Left ventricle myocardium superior (tissue), 1 donor: ENCODE measurements at regions not wholly inside any gene's neighbourhood (a gene's known extent, or its start where the extent isn't known, plus 50 kb on each side); places are given as distances from the start of the nearest gene placed in this dataset.
A peak's percentile ranks its signal among the peaks of the same experiment; 100 is the strongest.

Source experiments
- ATAC-seq: fragments of 200-7000 bp; cut with Tn5 transposase; one replicate; pipeline ENCODE4 v1.9.1; 2020; ENCODE audit warnings: mild to moderate bottlenecking, moderate library complexity
- DNase-seq: peaks from one replicate; pipeline ENCODE4 v3.0.0-alpha.2; 2020
- intact Hi-C: fragments of 100-400 bp; cut with micrococcal nuclease; formaldehyde crosslinking; loops from one replicate; pipeline ENCODE4 v1.11.0; 2022
- donor health status: DM: no; HTN: yes; CAD: no; lungs with severe emphysema.

DNA sequence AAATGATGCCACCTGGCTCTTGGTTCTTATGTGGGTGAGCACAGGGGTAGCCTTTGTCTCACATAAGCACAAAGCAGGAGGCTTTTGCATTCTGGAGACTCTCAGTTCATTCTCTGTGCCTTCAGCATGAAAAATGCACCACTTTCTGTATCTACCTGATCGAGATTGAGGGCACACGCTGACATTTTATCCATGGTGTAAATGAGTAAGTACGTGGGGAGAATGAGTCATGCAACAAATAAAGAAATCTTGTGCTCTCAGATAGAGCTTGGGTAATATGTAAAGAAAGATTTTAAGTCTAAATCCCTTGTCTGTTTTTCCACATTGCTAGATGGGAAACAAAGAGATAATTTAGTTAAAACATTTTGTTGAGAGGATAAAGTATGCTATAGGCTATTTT is 607.2 kb upstream of the WWC1 start:
- intact Hi-C loops: no loop called here
- ATAC-seq (no peak), DNase-seq (no peak)

DNA sequence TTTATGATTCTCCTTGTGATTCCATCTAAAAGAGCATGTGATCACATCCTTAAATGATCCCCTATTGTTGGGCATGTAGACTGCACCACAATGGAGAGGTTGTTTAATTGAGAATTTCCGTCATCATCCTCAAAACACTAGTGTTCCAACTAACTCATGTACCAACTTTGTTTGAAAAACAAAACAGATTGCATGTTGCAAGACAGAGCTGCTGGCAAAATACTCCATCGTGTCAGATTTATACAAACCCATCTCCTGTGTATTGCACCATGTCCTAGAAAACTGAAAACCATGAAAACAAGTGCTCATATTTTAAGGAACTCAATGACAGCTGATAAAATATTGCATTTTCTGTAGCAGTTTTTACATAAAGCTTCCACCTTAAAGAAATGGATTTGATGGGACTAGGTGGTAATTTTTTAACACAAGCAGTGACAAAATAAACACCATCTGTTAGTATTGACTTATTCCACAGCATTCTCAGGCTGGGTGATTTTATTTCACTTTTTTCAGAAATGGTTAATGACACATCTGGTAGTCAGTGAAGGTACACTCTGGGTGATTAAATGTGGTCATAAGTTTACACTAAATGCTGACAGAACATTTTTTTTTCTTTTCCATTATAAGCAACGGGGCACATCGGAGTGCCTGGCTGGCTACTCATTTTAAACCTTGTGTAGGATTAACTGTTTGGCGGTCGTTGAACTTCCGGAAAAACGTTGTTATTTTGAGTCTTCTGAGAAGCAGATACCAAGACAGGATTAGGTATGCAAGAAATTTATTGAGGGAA is 602.9 kb upstream of the WWC1 start:
- ATAC-seq: no peak
- no peak for DNase-seq
- intact Hi-C loops: no loop called here

DNA sequence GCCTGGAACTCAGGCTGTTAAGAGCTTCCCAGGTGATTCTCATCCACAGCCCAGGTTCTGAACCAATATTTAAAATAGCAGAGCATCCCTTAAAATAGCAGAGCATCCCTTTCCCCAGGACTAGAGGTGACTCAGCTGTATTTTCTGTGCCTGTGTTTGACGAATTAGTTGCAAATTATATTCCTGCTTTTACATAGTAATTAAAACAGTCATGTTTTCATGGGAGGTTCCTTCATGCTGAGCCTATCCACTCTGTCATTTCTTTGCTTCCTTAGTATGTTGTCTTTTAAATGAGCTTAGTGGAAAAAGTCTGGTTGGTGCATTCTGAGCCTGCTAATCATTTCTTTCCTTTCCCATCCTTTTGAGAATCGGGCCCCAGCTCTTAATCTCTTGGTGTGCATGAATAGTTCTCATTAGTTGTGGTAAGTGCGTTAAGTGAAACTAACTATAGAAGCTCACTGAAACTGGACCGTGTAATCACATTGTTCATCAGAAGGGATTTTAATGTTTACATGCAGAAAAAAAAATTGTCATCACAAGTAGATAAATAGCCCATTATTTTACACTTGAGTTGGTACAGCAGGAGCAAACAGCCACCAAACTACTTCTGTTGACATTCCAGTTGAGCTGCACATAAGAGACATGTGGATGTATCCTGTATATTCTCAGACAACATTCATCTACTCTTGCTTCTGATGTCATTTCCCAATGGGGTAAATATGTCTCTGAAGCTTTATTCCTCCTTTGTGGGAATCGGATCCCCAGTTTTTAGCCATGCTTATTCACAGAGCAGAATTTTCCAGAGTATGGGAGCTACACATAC is 596.9 kb upstream of the WWC1 start:
- intact Hi-C loops: no loop called here
- DNase-seq (no peak), ATAC-seq (no peak)

DNA sequence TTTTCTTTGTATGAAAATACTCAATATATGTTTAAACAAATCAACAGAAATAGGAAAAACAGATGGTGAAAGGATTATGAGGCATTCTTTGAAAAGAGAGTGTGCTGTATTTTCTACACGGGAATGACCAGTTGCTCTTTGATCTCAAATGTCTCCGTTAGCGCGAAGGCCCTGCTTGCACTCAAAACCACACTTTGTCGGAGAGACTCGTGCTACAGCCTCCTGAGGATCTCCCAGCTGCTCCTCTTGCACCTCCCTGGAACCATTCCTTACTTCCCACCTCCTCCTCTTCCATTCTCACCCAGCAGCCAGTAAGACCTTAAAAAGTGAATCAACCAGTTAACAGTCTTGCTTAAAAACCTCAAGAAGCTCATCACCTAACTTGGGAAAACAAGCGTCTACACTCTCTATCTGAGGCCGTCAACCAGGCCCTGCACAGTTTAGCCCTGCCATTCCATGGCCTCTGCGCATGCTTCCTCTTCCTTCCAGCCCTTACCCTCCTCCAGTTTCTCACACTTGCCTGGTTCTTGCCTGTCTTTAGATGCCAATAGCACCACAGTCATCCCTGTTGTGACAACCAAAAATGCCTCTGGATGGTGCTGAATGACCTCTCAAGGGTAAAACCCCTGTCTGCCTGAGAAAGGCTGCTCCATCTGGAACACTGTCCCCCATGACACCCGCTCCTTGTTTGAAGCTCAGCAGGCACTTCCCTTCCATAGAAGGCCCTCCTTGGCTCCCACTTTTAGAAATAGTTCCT is 594.7 kb upstream of the WWC1 start:
- ATAC-seq (no peak), DNase-seq (no peak)
- intact Hi-C loops: no loop called here

DNA sequence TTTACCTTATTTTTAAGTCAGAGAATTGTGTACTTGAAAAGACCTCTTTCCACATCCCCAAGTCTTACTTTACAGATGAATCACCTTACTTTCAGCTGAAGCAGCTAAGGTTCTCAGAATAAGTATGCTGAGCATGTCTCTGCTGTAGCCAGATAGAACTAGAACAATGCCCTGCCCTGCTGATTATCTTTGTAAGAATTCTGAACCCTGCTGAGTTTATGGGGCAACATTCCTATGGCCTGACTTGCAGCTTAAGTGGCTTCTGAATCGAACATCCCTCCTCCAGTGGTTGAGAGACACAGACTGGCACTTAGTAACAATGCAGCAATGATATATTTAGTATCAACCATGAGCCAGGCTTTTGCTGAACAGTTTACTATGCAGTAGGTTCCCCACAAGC is 592.0 kb upstream of the WWC1 start:
- intact Hi-C loops: no loop called here
- DNase-seq: no peak
- peak; percentile 96 for ATAC-seq

DNA sequence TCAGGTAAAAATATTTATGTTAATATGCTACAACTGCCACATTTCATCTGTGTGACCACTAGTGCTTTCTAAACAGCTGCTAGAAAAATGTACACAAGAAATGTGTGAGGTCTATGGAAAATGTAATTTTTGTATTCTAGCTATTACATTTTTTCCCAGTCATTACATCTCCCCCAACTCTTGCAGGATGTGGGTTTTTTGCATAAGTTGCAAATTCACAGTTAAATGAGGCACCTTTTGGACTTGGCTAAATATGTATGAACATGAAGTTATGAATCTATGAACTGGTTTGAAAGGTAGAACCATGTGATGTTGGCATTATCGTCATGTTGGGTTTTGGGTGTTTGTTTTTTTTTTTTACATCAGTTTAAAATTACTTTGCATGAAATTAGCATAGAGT is 590.4 kb upstream of the WWC1 start:
- DNase-seq (no peak), ATAC-seq (no peak)
- intact Hi-C loops: no loop called here

DNA sequence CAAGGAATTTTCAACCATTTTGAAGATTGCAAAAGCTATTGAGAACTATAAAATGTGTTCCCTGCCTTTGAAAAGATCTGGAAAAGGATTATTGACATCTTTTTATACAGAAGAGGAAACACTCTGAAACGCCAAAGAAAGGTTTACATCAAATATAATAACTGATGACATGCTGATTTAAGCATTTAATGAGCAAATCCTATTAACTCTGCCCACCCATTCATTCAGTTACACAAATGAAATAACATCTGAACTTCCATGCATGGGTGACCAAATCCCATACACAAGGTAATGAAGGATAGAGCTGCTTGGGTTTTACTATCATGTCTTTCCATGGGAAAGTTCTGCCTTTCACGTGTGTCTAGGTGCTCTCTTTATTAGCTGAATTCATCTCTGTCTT is 589.4 kb upstream of the WWC1 start:
- intact Hi-C loops: no loop called here
- no peak for ATAC-seq
- DNase-seq: no peak

DNA sequence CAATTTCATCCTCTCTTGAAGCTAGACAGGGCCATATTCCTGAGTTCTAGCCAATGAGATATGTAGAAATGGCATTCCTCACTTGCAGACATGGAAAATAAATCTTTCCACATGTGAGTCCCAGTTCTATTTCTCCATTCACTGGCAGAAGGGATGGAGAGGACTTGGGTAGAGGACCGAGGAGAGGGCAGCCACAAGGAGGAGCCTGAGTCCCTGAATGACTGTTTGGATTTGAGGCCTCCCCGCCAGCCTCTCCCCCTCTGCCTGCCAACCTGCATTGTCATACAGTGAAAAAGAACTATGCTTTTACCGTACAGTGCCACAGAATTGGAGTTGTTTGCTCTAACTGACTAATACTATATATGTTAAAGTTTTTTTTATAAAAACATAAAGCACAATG is 583.0 kb upstream of the WWC1 start:
- peak; percentile 30 for DNase-seq
- intact Hi-C loops: no loop called here
- peak; percentile 68 for ATAC-seq

DNA sequence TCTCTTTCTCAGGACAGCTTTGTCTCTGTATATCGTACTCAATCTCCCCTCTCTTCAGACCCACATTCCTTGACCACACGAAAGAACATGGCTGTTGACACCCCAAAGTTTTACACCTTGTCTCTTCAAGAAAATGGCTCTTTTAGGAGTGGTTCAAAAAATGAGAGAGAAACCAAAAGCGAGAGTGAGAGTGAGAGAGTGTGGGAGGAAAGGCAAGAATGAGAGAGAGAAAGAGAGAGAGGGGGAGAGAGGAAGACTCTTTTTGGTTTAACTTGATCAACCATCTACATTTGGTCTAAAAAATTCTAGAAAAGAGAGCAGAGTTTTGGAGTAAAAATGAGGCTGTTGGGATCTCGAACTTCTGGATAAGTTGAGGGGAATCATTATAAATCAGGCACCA is 581.8 kb upstream of the WWC1 start:
- DNase-seq (no peak), ATAC-seq (no peak)
- intact Hi-C loops: no loop called here

DNA sequence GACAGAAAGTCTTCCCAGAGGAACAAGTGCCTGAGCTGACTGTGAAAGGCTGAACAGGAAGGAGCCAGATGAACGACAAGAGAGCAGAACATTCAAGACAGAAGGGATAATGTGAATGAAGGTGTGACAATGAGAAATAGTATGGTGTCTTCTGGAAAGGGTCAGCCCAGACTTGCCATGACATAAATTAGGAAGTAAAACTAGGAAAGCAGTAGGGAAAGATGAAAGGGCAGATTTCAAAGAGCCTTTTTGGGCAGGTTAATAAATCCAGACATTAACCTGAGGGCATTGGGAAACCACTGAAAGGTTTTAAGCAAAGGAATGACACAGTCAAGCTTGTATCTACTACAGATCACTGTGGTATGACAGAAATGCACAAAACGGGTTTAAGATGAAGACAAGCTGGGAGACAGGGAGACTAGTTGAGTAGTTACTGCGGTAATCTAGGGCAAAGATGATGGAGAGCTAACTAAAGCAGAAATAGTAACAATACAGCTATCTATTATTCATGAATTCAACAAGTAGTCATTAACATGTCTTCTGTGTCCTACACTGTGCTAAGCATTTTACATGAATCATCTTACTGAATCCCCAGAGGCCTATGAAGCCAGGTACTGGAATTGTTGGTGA is 580.9 kb upstream of the WWC1 start:
- intact Hi-C loops: no loop called here
- ATAC-seq (no peak), DNase-seq (no peak)

DNA sequence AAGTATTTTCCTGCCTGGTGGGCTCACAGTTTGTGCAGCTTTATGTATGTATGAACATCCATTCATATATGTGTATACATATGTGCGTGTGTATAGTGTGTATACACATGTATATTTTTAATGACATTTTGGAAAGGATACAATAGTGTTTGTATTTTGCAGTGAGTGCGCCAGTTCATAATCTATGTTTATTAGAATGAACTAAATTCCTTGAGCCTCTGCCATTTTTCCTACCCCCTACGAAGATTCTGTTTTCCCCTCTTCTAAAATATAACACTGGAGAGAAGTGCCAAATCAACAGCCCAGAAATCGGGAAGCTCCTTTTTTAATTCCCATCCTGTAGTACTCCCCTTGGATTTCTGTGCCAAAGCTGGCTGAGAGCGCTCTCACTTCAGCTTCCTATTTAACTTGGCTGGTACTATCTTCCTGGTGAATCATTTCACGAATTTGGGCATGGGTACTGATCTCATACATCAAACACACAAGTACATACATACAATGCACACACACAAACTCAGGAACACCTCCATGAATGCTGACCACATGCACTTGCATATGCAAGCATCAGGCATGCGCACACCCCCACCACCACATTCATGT is 578.4 kb upstream of the WWC1 start:
- ATAC-seq: no peak
- DNase-seq: no peak
- intact Hi-C loops: no loop called here

DNA sequence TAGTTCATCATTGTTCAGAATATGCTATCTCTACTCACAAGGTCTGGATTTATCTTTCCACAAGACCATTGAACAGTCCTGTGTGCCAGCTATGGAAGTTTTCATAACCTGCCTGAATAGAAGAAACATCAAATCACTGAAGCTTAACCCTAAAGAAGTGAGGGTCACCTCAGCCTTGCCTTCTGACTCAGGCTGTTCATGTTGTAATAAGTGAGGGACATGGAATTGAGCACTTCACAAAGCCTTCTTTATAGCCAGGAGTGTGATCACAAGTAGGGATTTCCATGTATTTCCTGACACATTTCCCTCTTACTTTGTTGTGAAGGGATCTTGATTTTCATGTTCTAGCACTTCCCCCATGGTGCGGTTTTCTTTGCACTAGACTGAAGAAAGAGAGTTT is 577.5 kb upstream of the WWC1 start:
- ATAC-seq (no peak), DNase-seq (no peak)
- intact Hi-C loops: no loop called here

DNA sequence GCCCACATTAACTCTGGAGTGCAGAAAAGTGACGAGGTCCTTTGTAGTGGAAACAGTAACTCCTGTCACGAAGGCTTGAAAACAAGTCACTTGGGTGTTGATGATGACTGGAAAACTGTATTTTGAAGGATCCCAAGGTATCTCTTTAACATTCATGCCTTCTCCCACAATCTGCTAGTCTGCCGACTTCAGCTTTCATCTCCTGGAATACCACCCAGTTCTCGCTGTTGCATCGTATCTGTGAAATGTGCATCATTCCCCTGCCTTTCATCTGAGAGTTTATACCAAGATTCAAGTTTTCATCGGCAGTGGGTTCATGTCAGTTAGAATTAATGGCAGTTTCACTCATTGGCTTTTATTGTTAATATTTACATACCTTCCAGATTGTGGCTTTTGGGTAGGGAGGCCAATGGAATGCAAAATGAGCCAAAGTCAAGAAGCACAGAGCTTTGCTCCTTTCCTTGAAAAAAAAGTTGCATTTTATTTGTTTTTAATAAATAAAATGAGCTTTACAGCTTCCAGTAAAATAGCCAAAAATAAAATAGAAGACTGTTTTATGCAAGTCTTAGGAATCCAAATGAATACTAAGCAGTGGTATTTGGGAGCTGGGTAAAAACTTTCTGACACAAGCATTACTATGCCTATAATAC is 575.2 kb upstream of the WWC1 start:
- ATAC-seq: no peak
- no peak for DNase-seq
- intact Hi-C loops: no loop called here

DNA sequence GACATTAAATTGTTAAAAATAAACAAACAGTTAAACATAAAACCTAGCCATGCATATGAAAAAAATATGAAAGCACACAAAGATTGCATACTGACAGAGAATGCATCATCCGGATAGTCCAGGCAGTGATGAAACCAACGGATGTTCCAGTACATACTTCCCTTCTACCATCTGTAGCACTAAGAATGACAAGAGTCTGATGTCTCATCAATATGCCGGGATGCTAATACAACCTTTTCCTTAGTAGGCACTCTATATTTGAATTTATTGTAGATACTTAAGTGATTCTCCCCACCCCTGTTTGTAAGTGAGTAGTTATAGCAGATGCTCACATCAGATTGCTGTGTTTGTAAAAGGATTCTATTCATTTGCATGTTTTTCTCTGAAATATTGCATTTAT is 571.2 kb upstream of the WWC1 start:
- DNase-seq (no peak), ATAC-seq (no peak)
- intact Hi-C loops: loop anchor here (5.0 to 10.0 kb wide), 2 partner anchors 305 to 497 kb away; no protein-coding TSS in a partner anchor

DNA sequence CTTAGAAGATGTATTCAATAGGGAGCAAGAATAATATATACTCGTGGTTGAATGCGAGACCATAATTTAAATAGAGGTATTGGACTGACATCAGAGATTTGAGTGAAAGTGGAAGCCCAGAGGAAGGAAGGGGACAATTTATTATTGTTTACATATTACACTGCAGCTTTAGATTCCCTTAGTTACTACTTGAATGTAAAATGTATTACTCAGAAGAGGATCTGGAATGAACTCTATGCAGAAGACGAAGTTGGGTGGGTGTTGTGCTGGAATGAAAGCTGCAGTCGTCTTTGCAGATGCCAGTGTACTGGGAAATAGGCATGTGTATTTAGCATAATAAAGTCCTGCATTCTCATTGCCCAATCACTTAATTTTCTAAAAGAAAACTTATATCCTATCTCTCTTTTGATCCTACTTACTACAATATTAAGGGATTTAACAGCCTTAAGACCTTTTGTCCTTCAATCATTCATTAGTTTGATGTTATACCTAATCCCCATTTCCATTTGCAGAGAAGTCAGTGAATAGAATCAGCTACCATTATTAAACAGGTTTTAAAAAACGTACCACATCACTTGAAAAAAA is 570.7 kb upstream of the WWC1 start:
- intact Hi-C loops: loop anchor here (5.0 to 10.0 kb wide), 2 partner anchors 304 to 497 kb away; no protein-coding TSS in a partner anchor
- ATAC-seq (no peak), DNase-seq (no peak)

DNA sequence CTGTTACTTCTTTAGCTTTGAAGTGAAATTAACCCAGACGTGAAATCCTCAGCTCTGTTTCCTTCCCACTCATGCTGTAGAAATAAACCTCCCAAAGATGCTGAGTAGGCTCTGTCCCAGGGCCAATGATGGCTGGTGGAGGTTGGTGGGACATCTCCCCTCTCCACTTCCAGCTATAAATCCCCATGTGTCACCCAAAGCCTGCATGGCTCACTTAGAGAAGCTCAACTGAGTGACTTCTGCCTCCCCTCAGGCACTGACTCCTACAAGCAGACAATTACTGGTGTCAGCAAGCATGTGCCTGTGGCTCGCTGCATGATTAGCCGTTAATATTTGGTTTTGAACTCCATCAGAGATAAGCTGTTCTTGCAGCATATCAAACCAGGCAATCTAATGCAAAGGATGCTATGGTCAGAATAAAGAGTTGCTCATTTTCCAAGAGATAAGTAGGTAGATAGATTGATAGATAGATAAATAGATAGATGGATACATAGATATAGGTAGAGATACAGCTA is 569.5 kb upstream of the WWC1 start:
- intact Hi-C loops: loop anchor here (5.0 to 10.0 kb wide), 2 partner anchors 303 to 495 kb away; no protein-coding TSS in a partner anchor
- no peak for ATAC-seq
- no peak for DNase-seq

DNA sequence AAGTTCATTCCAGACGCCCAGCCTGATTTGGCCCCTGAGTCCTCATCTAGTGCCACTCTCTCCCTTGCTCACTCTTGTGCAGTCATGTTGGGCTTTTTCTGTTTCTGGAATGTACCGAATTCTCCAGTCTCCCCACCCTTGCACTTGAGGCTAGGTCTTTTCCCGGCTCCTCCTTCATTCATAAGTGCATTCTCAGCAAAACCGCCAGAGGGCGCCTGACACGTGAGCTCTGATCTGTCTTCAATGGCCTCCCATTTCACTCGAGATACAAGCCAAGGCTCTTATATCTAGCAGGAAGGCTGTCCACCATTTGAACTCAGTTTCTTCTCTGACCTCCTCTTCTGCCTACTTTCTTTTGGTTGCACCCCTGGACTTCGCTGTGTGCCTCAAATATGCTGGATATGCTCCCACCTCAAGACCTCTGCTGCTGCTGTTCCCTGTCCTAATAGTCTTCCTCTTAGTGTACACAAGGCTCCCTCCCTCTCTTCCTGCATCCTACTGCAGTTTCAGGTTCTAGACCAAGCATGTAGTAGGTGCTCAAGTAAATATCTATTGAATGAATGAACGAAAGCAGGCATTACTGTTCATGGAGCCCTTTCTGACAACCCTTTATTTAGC is 568.1 kb upstream of the WWC1 start:
- peak; percentile 92 for ATAC-seq
- peak; percentile 77 for DNase-seq
- intact Hi-C loops: loop anchor here (5.0 to 10.0 kb wide), 2 partner anchors 301 to 494 kb away; no protein-coding TSS in a partner anchor
